ENCODE measurements at regions not wholly inside any gene's neighbourhood (a gene's known extent, or its start where the extent isn't known, plus 50 kb on each side); places are given as distances from the start of the nearest gene placed in this dataset.

- ChIA-PET CTCF (interaction anchor here (0.8 to 0.9 kb wide), 2 partner anchors 37 to 96 kb away, joined by 3 read pairs; no protein-coding TSS in a partner anchor), POLR2A (no interaction called here)
- Histone ChIP-seq H3K36me3 (ENCODE audit: control insufficient read depth in 2 of 2, insufficient read depth in 1 of 2, low read length in 2 of 2) (no peaks in the 10 kb centered on the region), H3K27ac (ENCODE audit: extremely low read depth, low read depth, low read length) (no peak overlapping the region), H3K9me3 (ENCODE audit: control insufficient read depth, insufficient read depth, low read depth, low read length) (no peaks in the 10 kb centered on the region), H3K4me3 (ENCODE audit: low read depth, low read length) (no peak overlapping the region), H3K4me1 (ENCODE audit: control insufficient read depth, insufficient read depth, low read length) (no peaks in the 10 kb centered on the region)
- TF ChIP-seq ZNF146 (tag by site-specific recombination; IDR thresholded peaks at IDR 0.05) (no peak), ZBTB48 (tag by site-specific recombination; IDR thresholded peaks at IDR 0.05) (no peak), ZFP41 (tag by site-specific recombination; IDR thresholded peaks at IDR 0.05; ENCODE audit: borderline replicate concordance) (no peak), ZNF354C (tag by site-specific recombination; IDR thresholded peaks at IDR 0.05; ENCODE audit: borderline replicate concordance, low read depth) (no peak), KLF1 (tag by site-specific recombination; IDR thresholded peaks at IDR 0.05) (no peak), ZNF133 (tag by site-specific recombination; IDR thresholded peaks at IDR 0.05) (no peak), ZNF23 (tag by site-specific recombination; IDR thresholded peaks at IDR 0.05; ENCODE audit: borderline replicate concordance) (no peak), ZNF404 (tag by site-specific recombination; IDR thresholded peaks at IDR 0.05) (no peak), ZNF426 (tag by site-specific recombination; IDR thresholded peaks at IDR 0.05) (no peak)
- TF ChIP-seq, protein P1, sequence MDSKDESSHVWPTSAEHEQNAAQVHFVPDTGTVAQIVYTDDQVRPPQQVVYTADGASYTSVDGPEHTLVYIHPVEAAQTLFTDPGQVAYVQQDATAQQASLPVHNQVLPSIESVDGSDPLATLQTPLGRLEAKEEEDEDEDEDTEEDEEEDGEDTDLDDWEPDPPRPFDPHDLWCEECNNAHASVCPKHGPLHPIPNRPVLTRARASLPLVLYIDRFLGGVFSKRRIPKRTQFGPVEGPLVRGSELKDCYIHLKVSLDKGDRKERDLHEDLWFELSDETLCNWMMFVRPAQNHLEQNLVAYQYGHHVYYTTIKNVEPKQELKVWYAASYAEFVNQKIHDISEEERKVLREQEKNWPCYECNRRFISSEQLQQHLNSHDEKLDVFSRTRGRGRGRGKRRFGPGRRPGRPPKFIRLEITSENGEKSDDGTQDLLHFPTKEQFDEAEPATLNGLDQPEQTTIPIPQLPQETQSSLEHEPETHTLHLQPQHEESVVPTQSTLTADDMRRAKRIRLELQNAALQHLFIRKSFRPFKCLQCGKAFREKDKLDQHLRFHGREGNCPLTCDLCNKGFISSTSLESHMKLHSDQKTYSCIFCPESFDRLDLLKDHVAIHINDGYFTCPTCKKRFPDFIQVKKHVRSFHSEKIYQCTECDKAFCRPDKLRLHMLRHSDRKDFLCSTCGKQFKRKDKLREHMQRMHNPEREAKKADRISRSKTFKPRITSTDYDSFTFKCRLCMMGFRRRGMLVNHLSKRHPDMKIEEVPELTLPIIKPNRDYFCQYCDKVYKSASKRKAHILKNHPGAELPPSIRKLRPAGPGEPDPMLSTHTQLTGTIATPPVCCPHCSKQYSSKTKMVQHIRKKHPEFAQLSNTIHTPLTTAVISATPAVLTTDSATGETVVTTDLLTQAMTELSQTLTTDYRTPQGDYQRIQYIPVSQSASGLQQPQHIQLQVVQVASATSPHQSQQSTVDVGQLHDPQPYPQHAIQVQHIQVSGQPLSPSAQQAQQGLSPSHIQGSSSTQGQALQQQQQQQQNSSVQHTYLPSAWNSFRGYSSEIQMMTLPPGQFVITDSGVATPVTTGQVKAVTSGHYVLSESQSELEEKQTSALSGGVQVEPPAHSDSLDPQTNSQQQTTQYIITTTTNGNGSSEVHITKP (tag by site-specific recombination; IDR thresholded peaks at IDR 0.05): no peak
- TF ChIP-seq, protein P2, sequence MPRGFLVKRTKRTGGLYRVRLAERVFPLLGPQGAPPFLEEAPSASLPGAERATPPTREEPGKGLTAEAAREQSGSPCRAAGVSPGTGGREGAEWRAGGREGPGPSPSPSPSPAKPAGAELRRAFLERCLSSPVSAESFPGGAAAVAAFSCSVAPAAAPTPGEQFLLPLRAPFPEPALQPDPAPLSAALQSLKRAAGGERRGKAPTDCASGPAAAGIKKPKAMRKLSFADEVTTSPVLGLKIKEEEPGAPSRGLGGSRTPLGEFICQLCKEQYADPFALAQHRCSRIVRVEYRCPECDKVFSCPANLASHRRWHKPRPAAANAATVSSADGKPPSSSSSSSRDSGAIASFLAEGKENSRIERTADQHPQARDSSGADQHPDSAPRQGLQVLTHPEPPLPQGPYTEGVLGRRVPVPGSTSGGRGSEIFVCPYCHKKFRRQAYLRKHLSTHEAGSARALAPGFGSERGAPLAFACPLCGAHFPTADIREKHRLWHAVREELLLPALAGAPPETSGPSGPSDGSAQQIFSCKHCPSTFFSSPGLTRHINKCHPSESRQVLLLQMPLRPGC (tag by site-specific recombination; IDR thresholded peaks at IDR 0.05): no peak
- TF ChIP-seq, protein P3, sequence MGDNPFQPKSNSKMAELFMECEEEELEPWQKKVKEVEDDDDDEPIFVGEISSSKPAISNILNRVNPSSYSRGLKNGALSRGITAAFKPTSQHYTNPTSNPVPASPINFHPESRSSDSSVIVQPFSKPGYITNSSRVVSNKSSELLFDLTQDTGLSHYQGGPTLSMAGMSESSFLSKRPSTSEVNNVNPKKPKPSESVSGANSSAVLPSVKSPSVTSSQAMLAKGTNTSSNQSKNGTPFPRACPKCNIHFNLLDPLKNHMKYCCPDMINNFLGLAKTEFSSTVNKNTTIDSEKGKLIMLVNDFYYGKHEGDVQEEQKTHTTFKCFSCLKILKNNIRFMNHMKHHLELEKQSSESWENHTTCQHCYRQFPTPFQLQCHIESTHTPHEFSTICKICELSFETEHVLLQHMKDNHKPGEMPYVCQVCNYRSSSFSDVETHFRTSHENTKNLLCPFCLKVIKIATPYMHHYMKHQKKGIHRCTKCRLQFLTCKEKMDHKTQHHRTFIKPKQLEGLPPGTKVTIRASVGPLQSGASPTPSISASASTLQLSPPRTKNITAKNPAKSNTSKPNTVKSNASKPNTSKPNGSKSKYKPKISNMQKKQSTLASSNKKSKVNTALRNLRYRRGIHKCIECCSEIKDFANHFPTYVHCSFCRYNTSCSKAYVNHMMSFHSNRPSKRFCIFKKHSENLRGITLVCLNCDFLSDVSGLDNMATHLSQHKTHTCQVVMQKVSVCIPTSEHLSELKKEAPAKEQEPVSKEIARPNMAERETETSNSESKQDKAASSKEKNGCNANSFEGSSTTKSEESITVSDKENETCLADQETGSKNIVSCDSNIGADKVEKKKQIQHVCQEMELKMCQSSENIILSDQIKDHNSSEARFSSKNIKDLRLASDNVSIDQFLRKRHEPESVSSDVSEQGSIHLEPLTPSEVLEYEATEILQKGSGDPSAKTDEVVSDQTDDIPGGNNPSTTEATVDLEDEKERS (tag by site-specific recombination; IDR thresholded peaks at IDR 0.05): no peak
Measured at GRCh38 chr5:66343370-66344071, 199.4 kb downstream of the SREK1 start.

GRCh38 chr5:66344544-66344943 is 200.4 kb downstream of the SREK1 start:
- ChIA-PET CTCF (interaction anchor here (0.6 to 0.9 kb wide), 4 partner anchors 37 to 380 kb away, joined by 3 to 4 read pairs (median 4); no protein-coding TSS in a partner anchor), POLR2A (no interaction called here)
- Histone ChIP-seq H3K4me1 (ENCODE audit: control insufficient read depth, insufficient read depth, low read length) (no peaks in the 10 kb centered on the region), H3K9me3 (ENCODE audit: control insufficient read depth, insufficient read depth, low read depth, low read length) (no peaks in the 10 kb centered on the region), H3K4me3 (ENCODE audit: low read depth, low read length) (no peak overlapping the region), H3K27ac (ENCODE audit: extremely low read depth, low read depth, low read length) (no peak overlapping the region), H3K36me3 (ENCODE audit: control insufficient read depth in 2 of 2, insufficient read depth in 1 of 2, low read length in 2 of 2) (no peaks in the 10 kb centered on the region)
- TF ChIP-seq HOXC10 (CRISPR knock-in tag; IDR thresholded peaks at IDR 0.05) (no peak), ZNF449 (tag by site-specific recombination; IDR thresholded peaks at IDR 0.05) (no peak), ZNF133 (tag by site-specific recombination; IDR thresholded peaks at IDR 0.05) (no peak), ZSCAN18 (tag by site-specific recombination; IDR thresholded peaks at IDR 0.05) (no peak), ZNF121 (tag by site-specific recombination; IDR thresholded peaks at IDR 0.05) (no peak), ZNF624 (tag by site-specific recombination; IDR thresholded peaks at IDR 0.05) (no peak), ZNF639 (tag by site-specific recombination; IDR thresholded peaks at IDR 0.05) (no peak)
